Coronary artery (tissue), 2 donors: ENCODE measurements at regions not wholly inside any gene's neighbourhood (a gene's known extent, or its start where the extent isn't known, plus 50 kb on each side); places are given as distances from the start of the nearest gene placed in this dataset.

Source experiments
- DNase-seq: peaks from one replicate; pipeline ENCODE4 v3.0.0-alpha.2; 2017; ENCODE audit warnings: low spot score
- H3K27ac ChIP-seq, 2 donors: fragments of 200-600 bp; sonication (generic); one replicate each; pipeline ENCODE4 v1.5.1; 2016 to 2019
- H3K4me3 ChIP-seq: fragments of 200-600 bp; sonication (generic); 2 replicates; pipeline ENCODE4 v1.5.1; 2016; ENCODE audit warnings: mild to moderate bottlenecking, moderate library complexity
- TF ChIP-seq, protein P1 (sequence below): fragments of 200-600 bp; sonication (generic); IDR thresholded peaks from one replicate; pipeline ENCODE4 v1.5.1; 2019; ENCODE audit warnings: antibody characterized with exemption

DNA sequence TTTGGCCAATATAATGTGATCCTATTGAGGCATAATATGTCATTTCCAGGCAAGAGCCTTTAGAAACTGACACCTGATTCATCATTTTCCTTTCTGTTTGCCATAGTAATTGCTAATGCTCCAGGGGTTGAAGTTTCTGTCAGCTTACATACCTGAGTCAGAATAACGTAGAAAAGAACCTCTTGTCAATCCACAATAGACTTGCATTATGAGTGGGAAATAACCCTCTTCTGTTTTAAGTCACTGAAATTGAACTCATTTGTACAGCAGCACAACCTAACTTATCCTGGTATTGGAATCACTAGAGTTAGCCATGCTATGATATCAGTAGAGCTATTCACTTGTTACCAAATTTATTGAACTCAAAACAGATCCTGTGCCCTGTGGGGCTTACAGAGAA lies 101.7 kb upstream of the TP63 start:
- TF ChIP-seq, protein P1, sequence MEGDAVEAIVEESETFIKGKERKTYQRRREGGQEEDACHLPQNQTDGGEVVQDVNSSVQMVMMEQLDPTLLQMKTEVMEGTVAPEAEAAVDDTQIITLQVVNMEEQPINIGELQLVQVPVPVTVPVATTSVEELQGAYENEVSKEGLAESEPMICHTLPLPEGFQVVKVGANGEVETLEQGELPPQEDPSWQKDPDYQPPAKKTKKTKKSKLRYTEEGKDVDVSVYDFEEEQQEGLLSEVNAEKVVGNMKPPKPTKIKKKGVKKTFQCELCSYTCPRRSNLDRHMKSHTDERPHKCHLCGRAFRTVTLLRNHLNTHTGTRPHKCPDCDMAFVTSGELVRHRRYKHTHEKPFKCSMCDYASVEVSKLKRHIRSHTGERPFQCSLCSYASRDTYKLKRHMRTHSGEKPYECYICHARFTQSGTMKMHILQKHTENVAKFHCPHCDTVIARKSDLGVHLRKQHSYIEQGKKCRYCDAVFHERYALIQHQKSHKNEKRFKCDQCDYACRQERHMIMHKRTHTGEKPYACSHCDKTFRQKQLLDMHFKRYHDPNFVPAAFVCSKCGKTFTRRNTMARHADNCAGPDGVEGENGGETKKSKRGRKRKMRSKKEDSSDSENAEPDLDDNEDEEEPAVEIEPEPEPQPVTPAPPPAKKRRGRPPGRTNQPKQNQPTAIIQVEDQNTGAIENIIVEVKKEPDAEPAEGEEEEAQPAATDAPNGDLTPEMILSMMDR: no peak
- Histone ChIP-seq H3K27ac (no peak overlapping the region), H3K4me3 (no peak overlapping the region)
- no peak for DNase-seq

DNA sequence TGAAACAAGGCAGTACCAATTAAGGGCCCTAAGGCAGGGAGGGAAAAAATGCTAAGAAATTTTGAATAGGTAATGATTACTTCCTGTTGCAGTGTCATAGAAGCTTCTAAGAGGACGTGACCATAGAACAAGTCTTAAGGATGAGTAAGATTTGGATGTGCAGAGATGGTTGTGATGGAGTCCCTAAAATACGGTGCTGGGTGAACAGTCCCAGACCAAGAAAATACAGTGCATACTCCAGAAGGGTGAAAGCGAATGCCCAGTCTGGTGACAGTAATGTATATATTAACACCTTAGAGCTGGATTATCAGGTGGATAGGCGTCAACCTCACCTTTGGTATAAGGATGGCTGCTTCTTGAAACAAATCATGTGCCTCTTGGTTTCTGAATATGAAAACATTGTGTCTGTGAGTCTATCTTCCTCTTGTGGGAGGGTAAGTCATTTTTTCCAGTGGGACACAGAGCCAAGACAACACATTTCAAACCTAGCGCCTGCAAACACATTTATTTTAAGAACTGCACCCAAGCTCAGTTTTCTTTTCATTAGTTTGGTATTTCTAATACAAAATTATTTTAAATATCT lies 101.2 kb upstream of the TP63 start:
- Histone ChIP-seq H3K27ac (no peak overlapping the region), H3K4me3 (no peak overlapping the region)
- no peak for DNase-seq
- TF ChIP-seq, protein P1: no peak

DNA sequence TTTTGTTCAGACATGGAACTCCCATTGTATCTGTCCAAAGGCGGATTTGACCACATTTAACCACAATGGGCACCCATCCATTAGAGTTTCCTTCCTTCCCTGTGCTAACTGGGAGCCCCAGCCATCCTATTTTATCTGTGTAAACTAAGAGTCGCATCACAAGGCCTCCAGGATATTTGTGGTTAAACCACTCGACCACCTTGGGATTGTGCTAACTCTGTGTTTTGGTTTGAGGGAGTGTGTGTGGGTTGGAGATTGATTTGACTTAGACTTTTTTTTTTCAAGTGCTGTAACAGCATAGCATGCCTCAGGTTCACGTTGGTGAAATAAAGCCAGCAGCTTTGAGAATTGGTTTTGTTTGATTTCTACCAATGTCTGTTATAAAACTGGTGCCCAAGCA lies 100.4 kb upstream of the TP63 start:
- Histone ChIP-seq H3K27ac (no peak overlapping the region), H3K4me3 (no peak overlapping the region)
- TF ChIP-seq, protein P1: no peak
- no peak for DNase-seq

DNA sequence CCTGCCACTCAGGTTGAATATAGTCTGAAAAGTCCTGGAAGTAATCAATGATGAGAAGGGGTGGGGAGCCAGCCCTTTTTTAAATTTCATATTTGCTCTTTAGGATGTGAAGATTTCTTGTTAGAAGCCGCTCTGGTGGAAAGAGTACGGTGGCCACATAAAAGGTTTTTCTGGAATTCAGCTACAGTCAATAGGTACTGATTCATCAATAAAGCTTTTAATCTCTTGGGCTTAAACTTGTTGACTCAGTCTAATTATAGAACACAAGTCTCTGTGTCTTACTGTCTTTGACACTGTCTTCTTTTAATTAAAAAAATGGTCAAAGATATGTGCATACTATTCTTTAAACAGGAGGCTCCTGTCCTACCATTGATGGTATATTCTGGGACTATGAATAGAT lies 99.9 kb upstream of the TP63 start:
- H3K27ac ChIP-seq: no peak overlapping the region
- H3K4me3 ChIP-seq: no peak overlapping the region
- TF ChIP-seq, protein P1: no peak
- DNase-seq: no peak

DNA sequence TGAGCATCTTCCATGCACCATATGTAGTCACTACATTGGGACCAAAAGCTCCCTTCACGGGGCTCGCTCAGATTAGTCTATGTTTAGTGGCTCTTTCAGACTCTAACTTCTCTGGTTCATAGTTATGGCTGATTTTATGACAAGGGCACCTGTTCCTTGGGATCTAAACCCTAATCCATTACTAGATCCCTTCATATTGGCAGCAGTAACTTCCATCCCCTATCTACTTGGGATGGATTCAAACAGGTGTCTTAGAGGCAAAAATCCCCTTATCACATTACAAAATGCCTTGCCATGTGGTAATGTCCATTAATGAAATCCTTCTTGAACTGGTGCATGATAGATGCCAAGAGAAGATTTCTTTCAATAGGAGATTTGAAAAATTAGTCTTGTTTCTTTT lies 96.7 kb upstream of the TP63 start:
- Histone ChIP-seq H3K27ac (no peak overlapping the region), H3K4me3 (no peak overlapping the region)
- DNase-seq: no peak
- TF ChIP-seq, protein P1: no peak

DNA sequence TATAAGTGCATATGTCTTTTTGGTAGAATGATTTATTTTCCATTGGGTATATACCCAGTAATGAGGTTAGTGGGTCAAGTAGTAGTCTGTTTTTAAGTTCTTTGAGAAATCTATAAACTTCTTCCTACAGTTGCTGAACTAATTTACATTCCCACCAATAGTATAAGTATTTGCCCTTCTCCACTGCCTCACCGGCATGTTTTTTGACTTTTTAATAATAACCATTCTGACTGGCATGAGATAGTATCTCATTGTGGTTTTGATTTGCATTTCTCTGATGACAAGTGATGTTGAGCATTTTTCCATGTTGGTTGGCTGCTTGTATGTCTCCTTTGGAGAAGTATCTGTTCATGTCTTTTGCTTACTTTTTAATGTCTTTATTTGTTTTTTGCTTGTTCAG lies 94.1 kb upstream of the TP63 start:
- TF ChIP-seq, protein P1: no peak
- no peak overlapping the region for H3K4me3 ChIP-seq
- no peak for DNase-seq

DNA sequence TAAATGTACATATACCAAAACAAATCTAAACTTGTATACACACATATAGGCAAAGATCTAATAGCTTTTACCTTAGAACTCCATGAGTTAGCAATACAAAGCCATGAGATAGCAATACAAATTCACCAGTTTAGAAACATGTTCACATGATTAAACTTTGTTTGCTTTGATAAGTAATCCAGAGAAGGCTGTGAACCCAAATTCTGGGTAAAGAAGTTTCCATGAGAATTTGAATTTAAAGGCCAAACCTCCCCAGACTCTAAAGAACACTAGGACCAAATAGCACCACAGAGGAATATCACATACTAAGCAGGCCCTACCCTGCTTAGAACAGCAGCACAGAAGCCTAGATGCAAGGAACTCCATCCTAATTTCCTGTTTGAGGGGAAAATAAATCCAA lies 83.7 kb upstream of the TP63 start:
- Histone ChIP-seq H3K4me3 (no peak overlapping the region), H3K27ac (no peak overlapping the region)
- TF ChIP-seq, protein P1: no peak

More for the DNA sequence above, 94.1 kb upstream of the TP63 start:
- no peak overlapping the region for H3K27ac ChIP-seq

More for the DNA sequence above, 83.7 kb upstream of the TP63 start:
- DNase-seq: no peak
